ENCODE measurements at regions not wholly inside any gene's neighbourhood (a gene's known extent, or its start where the extent isn't known, plus 50 kb on each side); places are given as distances from the start of the nearest gene placed in this dataset.

DNA sequence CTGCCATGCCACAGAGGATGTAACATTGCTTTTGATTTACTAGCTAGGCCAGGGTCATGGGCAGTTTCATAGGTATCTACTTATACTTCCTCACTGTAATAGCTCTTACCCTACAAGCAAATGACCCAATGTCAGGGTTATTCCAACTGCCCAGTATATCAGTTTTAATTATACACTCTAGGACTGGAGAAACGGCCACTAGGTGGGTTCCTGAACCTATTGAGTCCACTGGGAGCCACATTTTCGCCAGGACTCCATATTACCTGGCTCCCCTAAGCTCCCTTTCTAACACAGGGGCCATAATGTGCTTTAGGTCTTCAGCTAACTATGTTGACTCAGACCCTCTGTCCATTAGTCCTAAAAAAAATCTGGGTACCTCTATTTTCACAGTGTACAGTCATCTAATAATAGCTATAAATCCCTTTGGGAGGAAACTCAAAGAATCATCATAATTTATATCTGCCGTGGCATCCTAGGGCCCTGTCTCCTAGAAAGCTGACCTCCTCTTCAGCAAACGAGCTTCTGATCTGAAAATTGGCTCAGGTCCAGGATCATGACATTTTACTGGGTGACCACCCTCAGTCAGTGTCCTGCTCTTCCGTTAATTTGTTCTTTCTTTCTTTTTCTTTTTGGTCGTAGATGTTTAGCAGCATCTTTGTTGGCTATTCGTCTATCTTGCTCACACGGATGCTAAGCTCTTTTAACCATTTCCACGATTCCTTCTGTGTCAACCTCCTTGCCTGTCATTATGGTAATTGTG, 244.3 kb downstream of the FAM76B start:
- DNase-seq: no peak

DNA sequence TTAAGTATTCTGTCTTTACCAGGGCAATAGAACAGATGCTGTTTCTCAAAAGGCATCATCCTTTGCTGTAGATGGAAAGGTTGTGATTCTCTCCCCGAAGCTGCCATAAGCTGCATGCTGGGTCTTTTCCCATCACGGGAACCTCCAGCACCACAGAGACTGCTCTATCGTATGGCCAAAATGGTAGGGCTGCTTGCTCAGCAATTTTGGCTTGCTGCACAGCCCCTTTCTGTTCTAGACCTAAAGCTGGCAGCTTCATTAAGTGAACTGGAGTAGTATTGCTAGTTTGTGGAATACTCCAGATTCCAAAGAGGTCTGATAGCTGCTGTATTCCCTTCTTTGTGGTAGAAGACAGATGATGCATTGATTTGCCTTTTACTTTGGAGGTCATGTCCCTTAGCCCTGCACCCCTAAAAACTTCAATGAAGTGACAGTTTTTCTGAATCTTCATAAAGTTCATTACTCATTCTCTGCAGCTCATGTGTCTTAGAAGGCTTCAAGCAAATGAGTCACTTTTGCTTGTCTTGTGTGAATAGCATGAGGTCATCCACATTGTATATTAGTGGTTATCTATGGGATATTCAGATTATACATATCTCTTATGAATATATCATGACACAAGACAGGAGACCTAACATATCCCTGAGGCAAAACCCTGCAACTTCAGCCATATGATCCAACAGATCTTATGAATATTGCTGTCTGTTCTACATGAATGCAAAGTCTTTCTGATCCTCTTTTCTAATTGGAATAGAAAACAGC, 245.3 kb downstream of the FAM76B start:
- DNase-seq: no peak

DNA sequence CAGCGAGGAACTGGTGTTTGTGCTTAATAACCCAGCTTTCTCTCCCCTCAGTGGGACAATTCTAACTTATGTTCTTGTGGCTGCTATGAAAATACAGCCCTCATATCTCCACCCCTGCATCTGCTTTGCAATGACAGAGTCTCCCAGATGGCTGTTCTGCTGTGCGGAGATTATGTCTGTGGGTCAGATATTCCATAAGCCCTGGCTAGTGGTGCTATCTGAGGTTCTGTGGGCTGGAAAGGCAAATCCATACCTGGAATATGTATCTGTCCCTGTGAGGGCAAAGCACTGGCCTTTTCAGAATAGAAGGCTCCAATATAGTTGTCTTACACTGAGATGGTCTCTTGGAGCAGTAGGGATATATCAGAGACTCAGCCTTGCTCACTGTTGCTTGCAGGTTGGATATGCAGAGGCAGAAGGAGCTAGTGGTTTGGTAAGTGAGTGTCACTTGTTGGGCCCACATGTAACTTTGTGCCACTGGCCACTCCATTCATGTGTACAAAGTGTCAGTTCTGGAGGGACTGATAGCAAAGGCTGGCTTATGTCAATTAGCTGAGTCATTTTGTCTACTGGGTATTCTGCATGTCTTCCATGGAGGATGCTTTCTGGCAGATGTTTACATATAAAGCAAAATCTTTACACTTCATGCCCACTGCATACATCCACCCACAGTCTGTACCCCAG, 246.6 kb downstream of the FAM76B start:
- DNase-seq: no peak

DNA sequence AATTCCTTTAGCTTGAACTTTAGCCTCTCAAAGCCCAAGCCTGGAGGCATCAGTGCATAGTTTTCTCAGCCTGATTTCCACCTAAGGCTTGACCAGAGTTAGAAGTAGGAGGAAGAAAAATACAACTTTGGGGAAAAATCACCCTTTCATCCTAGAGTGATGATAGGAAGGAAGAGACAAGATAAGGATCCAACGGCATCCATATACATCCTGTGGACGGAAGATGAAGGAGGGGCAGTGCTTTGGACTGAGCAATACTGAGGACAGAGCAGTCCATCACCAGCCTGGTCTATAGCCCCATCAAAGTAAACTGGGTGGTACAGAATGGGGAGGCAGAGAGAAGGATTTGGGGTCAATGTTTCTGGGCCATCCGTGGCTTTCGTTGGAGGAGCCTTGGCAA, 247.9 kb downstream of the FAM76B start:
- DNase-seq: no peak

DNA sequence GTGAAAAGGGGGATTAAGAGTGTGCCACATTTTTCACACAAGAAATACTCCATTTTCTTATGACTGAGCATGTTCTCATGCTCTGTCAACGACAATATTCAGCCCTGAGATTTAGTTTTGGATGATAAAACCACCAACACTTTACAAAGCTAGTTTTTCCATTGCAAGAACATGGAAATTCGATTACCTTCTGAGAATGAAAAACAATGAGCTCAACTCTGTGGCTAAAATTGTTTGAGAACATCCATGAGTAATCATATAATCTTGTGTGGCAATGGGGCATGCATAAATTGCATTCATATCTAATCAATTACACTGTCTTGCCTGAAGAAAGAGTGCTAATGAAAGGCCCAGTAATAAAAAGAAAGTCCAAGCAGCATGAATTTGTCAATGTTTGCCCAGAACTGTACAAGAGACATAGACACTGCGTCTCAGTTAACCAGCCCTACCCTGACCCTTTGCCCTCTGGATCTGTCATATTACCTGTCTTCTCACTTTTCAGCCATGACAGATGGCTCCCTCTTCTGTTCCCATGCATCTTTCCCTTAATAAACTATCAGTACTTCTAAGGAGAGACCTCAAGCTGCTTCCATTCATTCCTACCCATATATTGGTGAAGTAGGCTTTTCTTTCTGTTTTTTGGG, 253.4 kb downstream of the FAM76B start:
- DNase-seq: no peak

DNA sequence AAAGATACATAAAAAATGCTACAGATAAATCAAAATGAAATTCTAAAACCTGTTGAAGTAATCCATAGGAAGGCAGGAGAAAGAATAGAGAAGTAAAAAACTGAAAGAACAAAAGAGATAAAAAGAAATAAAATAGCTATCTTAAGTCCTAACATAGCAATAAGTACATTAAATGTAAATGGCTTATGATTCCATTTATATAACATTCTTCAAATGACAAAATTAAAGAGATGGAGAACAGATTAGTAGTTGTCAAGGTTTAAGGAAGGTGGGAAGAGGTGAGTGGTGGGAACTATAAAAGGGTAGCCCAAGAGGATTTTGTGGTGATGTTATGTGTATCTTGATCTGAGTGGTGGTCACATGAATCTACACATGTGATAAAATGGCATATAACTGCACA, 254.8 kb downstream of the FAM76B start:
- DNase-seq: no peak

DNA sequence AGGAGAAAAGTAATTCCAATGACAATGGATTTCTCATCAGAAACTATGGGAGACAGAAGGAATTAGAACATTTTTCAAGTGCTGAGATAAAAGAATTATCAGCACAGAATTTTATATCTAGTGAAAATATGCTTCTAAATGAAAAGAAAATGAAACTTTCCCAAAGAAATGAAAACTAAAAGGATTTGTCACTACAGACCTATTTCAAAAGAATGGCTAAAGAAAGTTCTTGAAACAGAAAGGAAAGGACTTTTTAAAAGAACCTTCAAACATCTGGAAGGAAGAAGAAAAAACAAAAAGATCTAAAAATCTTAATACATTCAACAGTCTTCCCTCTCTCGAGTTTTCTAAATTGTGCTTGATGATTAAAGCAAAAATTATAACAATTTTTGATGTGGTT, 255.4 kb downstream of the FAM76B start:
- no peak for DNase-seq

DNA sequence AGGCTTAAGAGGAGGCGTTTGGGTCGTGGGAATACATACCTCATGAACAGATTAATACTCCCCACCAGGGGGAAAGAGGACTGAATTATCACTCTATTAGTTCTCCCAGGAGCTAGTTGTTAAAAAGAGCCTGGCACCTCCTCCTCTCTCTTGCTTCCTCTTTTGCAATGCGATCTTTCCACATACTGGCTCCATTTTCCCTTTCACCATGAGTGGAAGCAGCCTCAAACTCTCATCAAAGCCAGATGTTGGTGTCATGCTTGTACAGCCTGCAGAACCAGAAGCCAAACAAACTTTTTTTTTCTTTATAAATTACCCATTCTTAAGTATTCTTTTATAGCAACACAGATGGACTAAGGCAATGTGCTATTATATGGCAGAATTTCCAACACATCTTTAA, 258.5 kb downstream of the FAM76B start:
- no peak for DNase-seq

DNA sequence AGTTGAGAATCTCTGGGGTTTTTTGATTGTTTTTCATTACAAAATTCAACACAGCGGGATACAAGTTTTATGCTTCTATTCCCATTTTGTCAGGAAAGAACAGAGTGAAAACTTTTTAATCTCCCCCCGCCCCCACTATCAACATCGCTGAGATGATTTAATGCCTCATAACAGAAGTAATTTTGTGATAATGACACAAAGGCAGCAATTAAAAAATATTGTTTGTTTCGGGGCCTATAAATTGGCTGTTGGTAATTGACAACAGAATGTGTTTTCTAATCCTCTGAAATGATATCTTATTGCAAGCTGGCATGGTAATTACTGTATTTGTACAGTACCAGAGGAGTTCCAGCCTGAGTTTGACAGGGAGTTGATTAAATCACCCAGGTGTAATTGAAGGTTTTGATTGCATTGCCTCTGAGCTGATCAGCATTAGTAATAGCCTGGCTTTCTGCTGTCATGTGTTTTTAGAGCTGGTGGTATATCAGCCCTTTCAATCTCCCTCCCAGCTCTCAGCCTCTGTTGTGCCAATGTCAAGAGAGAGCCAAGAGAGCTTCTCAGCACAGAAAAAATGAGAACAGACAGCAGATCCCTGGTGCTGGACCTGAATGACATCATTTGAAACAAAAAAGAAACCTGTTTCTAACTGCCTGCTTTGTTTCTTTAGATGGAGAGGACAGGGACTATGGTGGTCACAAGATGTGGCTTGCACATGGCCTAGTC, 265.1 kb downstream of the FAM76B start:
- no peak for DNase-seq

DNA sequence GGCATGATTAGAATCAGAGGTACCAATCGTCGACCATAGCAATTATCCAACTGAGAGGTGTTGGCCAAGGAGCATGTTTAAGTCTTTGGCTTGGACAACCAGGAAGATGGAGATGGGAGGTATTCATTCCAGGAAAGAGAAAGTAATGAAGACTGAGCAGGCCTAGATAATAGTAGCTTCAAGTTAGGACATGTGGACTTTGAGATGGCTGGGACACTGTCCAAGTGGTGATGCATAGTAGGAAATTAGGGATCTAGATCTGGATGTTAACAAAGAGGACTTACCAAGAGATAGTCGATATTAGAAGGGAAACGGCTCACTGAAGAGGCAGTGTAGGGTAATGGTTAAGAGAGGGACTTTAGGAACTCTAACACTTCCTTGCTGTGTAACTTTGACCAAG, 266.7 kb downstream of the FAM76B start:
- no peak for DNase-seq

DNA sequence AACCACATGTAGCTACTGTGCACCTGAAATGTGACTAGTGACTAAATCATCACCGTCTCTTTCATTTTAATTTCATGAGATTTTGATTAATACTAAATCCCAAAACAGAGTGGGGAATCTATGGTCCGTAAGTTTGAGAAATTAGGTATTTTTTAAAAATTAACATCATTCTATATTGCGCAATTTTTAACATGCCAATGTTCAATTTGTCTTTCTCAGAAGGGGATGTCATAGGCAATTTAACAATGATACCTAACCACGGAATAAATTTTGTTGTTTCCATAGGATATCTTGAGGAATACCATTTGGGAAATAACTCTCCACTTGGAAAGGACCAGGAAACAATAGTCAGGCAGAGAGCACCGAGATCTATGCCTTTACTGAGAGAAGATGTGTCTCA, 267.7 kb downstream of the FAM76B start:
- DNase-seq: no peak

DNA sequence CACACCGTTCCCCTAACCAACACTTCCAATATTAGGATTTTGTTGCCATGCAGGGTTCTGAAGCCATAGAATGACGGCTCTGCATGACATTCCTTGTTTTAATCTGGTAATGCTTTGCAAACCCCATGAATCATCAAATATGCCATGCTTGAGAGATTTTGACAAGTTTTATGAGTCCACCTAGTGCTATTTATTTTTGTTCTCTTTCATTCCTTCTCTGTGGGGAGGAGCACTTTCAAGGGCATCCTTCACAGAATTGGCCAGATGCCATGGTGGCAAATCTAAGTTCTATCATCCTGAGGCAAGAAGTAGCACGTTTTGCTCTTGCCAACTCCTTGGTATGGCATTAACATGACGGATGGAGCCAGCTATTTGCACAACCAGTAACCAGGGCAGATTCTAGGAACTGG, 268.4 kb downstream of the FAM76B start:
- DNase-seq: no peak

DNA sequence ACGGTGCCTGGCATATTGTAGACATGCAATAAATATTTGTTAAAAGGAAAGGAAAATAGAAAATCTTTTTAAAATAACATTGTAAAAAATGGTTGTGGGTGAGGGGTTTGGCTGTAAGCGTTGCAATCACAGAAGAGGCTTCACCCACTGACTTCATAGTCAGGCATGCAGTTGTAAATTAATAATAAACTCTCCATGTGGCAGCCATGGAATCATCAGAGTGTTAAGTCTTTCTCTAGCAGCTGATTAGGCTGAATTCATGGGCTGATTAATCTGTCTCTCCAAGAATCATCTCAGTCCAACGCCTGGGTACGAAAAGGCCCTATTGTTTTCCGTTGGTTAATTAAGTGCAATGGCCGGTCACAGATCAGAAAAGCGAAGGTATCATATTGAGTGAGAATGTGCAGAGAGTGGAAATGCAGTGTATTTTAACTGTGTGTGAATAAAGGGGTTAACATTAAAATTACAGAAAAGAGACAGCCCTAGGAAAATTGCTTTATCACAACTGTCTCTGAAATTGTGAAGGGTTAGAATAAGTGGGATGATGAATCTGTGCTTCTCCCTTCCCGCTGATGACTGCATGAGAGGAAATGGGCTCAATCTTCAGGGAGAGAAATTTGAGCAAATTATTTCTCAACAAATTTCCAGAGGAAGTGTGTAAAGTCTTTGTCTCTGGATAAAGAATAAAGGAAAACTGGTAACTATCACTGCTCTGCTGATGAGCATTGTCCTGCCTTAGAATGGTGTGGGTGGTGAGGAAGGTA, 269.0 kb downstream of the FAM76B start:
- DNase-seq: no peak

DNA sequence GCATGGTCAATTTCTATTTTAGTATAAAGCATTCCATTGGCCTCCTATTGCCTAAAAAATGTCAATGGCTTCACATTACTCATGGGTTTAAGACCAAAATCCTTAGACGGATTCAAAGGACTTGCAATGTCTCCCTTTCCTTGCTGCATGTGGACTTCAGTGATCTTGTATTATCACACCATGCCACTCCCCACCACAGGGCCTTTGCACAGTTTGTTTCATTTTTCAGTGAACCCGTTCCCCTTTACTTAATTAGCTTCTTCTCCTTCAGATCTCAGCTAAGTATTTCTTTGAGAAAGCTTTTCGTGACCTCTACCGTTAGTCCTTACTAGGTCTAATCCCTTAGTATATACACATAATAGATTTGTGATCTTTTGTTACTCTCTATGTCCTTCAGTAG, 269.7 kb downstream of the FAM76B start:
- no peak for DNase-seq

DNA sequence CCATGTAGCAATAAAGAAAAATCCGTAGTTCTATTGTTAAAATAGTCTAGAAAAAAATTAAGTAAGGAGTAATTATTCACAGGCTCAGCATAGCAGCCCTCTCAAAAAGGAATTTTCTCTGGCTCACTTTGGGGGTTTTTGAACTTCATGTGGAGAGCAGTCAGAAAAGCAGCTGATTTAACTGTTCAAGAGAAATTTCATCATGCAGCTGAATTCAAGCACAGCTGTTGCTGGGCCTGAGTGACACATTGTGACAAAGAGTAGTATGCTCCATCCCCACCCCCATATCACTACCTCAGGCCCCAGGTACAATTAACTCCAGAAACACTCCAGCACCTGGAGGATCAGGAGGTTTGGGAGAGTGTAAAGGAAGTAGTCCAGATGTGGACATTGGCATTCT, 272.1 kb downstream of the FAM76B start:
- no peak for DNase-seq

DNA sequence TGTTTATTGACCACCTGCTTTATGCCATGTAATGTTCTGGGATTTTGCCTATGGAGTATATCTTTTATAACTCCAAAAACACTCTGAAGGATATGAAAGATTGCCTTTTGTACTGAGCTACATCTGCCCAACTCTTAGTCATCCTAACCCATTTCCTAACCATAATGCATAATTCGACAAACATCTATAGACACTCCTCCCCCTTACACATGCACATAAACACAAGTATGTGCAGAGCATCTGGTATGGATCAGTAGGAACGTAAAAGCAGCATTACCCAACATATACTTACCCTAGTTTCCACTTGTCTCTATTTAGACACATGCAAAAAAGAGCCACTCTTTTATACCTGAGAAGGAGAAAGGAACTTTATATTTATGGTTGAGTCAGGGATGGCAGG, 272.8 kb downstream of the FAM76B start:
- no peak for DNase-seq

DNA sequence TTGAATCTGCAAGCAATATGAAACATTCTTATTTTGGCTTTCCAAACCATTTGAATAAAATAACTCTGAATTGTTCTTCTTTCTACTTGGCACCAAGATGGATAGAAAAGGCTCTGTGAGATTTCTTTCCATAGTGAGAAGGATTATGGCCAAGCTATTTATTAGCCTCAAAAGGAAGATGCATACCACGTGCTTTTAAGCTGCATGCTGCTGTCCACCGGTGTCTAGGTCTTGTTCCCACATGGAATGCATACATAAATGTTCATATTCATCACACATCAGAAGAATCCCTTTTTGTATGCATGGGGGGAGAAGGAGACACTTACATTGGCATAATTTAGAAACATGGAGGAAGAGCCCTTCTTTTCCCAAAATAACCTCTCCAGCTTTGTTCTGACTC, 273.4 kb downstream of the FAM76B start:
- DNase-seq: no peak

DNA sequence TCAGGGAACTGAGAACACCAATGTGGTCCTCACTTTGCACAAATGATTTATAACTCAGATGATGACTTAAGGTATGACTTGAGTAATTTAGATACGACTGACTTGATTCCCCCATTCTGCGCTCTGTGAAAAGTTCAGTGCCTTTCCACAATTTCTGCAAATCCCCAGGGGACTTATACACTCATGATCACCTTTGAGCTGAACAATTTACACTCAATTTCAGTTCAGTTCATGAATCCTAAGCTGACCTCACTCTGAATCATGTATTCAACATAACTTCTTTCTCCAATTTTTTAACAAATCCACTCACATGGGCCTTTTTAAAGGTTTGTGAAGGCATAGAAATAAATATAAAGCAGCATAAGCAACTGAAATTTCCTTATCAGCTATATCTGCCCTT, 274.2 kb downstream of the FAM76B start:
- DNase-seq: no peak

DNA sequence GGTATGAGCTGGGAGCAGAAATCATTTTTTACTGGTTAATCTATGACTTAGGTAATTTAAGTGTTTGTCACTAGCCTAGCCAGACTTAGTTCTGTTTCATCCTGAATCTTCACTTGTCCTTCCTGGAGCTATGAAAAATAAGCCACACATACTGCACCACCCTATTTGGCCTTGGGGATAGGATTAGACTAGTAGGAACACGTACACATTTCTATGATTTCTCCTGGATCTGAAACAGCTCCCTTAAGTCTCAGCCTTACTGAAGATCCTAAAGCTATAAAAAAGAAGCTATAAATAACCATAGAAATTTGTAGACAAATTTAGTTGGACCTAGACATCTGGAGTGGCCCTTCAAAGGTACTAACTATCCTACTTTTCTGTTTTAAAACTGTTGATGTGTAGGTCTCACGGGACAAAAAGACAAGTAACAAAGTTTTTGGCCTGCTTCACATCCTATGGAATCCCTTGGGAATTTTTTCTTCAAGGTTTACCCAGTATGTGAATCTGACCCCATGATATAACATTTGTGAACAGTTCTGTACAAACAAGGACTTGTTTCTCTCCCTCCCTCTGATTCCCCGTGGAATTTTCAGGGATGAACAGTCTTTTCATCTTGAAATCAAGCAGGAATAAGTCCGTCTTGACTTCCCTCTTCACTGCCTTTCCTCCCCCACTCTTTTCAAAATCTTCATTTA, 275.0 kb downstream of the FAM76B start:
- no peak for DNase-seq

DNA sequence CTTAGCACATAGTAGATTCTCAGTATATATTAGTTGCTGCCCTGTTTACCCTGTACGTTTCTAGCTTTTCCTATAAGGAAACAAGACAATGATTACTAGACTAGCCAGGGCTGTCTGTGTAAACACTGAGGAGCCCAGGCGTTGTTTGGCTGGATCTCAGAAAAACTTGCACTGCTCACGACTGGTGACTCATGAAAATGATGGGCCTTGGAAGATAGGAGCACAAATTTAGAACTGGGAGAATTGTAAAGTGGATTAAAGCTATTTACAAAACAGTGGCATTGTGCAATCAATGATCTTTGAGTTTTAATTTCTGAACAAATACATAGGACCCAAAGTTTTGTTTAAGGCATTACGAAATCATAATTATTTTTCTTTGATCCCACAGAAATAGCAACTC, 276.9 kb downstream of the FAM76B start:
- no peak for DNase-seq

DNA sequence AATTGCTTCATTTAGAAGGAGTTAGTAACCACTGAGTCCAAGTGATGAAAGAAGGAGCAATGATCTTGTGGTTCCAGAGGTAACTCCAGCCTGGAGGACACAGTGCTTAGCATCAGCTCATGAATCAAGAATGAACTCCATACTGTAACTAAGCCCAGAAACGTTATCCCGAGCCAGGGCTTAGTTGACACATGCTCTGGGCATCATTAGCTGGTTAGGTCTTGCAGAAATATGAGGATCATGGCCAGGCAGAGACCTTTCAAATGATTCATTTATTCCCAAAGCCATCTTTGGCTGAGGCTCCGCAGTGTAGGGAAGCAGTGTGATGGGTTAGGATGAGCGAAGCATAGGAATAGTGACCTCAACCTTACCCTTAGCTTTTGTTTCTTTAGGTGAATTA, 277.4 kb downstream of the FAM76B start:
- no peak for DNase-seq

Measured in activated T-cell treated with anti-CD3 and anti-CD28 coated beads, Interleukin-2, amount 50 U/mL, for 1 hour (primary cell).